Left lobe of liver (tissue), 2 donors: ENCODE measurements at regions not wholly inside any gene's neighbourhood (a gene's known extent, or its start where the extent isn't known, plus 50 kb on each side); places are given as distances from the start of the nearest gene placed in this dataset.
"Not testable (repeated sequence)": the region's sequence is repeated elsewhere in the genome, so short reads cannot be mapped to it uniquely, and the experiment has no call there.

Source experiments
- ATAC-seq: fragments of 200-7000 bp; cut with Tn5 transposase; one replicate; pipeline ENCODE4 v1.9.1; 2020; ENCODE audit warnings: mild to moderate bottlenecking, moderate library complexity
- DNase-seq: peaks from one replicate; pipeline ENCODE4 v3.0.0-alpha.2; 2020; ENCODE audit warnings: low spot score
- donor health status: DM: no; HTN: no; CAD: no; lungs with moderate emphysema.
- donor health status: DM: no; HTN: yes; CAD: no.

DNA sequence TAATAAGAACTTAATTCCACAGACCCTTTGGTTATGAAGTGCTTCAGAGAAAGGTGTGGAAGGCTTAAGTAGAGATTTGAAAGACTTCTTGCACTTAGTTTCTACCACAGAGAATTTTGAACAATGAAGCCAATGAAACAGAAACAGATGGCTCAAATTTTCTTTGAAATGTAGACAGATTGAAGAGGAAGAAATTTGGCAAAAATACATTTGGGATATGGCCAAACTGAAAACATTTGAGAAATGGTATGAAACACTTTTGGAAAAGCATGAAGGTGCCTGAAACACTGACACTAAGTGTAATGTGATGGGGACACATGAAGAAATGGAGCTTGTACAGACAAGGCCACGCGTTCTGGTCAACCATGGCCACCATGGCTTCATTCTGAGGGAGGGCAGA is 272.4 kb upstream of the EXOC2 start:
- ATAC-seq (no peak), DNase-seq (no peak)

DNA sequence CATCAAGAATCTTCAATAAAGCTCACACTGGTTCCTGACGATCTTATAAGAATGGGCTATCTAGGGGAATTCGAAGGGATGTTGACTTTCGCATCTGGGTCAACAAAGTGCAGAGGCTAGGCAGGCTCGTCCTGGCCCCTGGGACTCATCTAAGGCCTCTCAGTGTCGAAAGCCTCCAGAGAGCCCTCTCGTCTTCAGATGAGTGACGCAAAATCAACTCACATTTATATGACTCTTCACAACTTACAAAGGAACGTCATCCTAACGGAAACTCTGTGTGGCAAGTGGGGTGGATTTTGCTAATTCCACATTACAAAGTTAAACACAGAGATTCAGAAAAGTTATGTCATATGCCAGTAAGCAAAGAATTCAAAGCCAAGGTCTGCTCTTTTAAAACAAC is 270.5 kb upstream of the EXOC2 start:
- no peak for ATAC-seq
- DNase-seq = no peak

DNA sequence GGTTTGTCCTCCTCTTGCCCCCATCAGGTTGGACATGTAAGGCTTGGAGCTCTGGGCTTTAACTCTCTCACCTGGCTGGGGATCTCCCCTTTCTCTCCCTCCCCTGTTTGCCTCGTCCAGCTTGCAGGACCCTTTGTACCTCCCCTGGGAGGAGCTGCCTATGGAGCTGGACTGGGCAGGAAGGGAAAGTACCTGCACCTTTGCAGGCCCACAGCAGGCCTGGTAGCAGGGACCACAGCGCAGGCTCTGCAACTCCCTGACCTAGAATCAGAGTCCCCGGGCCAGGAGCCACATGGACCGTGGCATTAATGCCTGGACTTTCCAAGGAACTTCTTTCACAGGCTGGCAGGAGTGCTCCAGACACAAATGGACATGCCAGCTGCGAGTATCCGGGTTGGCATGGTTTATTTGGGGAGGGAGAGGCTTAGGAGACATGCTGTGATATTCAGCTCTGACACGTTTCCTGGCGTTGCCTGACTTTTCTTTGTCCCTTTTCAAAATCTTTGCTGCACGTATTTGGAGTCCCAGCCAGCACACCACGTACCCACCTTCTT is 268.5 kb upstream of the EXOC2 start:
- DNase-seq (no peak), ATAC-seq (no peak)

DNA sequence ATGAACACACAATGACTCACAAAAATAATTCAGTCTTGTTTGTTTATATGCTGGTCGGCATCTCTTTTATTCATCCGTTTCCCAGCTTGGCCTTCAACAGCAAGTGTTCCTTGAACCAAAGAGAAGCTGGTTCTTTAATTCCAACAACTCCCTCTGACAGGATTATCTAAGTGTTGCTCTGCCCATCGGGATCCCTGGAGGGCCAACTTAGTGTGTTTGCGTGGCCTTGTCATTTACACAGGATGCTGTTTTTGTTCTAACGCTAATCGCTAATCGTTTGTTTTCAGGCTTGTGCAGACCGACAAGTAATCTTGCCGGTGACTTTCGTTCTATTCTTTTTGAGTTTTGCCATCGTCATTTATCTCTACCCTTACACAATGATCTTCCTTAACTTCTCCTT is 267.4 kb upstream of the EXOC2 start:
- DNase-seq = no peak
- no peak for ATAC-seq

DNA sequence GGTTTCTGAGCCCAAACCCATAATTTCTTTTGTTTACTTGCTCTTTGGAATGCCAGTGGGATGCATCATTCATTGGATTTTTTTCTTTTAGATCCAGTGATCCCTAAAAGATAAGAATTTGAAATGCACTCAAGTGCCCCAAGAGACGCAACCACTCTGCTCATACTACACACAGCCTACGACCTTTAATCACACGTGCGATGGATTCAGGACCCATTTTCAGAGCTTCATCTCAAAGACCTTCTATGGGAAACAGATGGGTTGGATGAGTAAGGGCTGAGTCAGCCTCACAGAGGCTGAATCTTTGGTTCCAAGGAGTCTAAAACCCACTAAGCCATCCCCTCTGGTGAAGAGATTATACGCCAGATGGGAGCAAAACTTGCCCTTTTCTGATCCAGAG is 265.5 kb upstream of the EXOC2 start:
- ATAC-seq (no peak), DNase-seq (no peak)

DNA sequence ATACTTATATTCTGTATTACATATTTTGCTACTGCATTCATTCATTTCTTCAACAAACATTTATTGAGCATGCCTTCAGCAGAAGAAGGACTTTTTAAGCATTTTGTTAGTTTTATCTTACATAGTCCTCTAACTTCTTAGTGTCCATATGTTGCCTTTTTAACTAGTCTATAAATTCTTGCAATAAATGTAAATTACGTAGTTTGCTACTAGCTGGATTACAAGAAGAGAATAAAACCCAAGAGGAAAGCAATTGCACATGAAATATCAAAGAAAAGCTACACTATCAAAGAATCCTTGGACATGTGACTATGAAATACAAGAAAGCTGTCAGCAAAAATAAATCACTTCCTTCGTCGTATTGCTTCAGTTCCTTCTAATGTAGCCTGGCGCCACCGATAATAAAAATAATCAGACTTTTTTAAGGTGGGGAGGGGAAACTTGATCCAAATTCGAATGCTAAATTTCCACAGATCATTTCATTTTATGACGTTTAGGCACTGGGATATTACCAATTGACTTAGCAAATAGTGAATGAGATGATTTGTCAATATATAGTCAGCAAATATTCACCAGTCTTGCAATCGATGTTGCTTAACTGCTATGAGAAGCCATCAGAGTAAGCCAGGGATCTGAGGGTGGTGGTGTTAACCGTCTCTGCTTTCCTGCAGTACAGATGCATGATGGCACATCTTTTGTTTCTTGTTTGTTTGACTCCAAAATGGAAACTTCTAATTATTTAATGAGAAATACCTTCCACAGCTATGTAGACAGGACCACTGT is 258.7 kb upstream of the EXOC2 start:
- ATAC-seq (no peak), DNase-seq (no peak)

DNA sequence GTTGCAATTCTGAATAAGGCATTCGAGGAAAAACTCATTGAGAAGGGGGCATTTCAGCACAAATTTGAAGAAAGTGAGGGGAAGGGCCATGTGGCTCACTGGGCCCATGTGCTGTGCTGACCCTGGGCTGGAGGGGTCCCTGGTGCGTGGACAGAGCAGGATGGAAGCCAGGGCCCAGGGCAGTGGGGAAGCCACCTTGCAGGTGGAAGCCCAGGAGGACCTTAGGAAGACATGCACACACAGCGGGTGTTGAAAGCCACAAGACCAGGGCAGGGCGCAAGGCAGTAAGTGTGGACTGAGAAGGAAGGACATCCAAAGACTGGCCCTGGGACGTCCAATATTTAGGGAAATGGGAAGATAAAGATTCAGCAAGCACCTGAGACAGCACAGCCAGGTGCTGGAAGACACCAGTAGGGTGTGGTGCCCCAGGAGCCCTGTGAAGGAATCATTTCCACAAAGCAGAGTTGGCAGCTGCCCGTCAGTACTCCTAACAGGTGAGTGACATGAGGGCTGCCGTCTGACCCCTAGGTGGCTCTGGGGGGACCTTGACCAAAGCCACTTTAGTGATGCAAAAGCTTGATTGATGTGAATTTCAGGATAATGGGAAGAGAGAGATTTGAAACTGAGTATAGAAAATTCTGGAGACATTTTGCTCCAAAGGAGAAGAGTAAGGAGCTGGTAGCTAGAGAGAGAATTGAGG is 254.4 kb upstream of the EXOC2 start:
- DNase-seq (no peak), ATAC-seq (no peak)

DNA sequence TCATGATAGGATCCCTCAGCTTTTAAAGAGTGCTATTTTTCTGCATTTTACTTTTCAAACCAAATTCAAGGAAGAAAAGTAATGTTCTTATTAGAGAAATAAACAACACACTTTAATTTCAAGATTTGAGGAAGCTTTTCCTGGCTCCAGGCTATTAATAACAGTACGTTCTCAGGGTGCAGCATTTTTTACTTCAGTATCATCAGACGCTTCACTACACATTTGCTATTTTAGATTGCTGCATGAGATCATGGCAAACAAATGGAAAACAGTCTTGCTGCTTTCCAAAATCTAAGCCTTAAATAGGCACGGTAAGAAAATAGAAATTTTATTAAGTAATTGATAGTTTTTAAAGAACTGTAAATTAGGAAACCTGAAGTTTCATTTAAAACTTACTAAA is 253.6 kb upstream of the EXOC2 start:
- ATAC-seq (no peak), DNase-seq (no peak)

DNA sequence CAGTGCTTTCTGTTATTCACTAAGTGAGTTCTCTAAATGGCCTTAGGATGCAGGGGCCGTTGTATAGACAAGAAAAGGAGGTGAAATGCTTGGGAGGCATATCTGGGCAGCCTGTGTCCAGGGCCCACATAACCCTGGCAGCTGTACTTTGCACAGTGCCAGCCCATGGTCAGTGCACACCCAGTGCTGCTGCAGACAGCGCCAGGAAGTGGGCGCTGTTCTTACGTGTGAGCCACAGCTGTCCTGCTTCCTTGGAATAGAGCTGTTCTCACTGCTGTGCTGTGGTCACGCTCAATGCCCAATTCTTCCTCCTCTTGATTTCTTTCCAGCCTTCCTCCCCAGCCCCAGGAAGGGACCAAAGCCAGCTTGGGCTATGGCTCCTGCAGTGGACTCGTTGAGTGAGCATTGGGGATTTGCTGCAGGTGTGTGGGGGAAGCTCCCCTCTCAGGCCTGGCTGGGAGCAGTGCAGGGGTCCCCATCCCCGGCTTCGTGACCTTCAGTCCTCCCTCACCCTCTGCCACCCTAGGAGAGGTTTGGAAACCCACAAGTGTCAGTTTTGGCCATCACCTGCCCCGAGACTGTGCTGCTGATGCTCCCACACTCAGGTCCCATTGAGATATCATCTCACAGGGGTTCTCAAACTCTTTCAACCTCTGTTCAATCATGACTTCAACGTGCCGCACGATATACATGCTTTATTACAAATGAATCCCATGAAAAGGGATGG is 246.8 kb upstream of the EXOC2 start:
- ATAC-seq = no peak
- DNase-seq = no peak

DNA sequence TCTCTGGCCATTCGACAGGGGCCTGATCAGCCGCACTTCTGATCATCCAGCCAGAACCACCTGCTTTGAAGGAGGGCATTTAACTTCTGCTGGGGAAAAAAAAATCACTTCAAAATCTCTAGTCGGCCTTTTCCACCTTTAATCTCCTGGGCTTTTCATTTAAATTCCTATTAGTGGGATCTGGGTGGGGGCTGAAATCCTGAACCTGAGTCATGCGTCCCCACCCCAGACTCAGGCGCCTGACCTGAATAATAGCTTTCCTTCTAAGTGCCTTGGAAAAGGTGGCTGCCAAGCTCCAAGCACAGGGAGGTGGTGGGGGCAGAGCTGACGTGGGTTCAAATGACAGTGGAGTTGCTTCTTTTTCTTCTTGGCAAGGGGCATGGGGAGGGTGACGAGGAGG is 246.0 kb upstream of the EXOC2 start:
- ATAC-seq = no peak
- no peak for DNase-seq

DNA sequence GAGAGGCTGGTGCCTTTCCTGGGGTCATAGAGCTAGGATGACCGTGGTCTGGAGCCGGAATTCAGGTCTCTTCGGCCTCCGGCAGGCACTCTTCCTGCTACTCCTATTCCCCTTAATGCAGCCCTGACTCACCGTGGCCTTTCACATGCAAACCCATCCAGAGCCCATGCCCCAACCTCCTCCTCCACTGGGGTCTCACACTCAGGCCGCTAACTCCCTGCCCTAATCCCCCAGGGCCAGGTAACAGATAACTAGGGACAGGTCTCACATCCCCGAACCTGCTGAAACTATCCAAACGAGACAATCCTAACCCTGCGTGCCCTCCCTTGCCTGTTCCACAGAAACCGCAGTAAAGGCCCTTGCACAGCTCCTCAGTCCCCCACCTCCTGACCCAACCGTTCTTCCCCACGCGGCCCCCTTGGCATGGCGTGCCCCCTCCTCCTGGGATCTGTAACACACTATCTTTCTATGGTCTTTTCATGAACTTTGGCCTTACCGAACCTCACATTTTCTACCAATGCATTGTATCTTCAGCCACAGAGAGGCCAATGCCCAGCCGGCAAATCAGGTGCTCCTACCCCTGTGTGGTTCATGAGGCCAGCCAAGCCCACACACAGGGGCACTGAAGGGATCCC is 245.4 kb upstream of the EXOC2 start:
- ATAC-seq = no peak
- no peak for DNase-seq

DNA sequence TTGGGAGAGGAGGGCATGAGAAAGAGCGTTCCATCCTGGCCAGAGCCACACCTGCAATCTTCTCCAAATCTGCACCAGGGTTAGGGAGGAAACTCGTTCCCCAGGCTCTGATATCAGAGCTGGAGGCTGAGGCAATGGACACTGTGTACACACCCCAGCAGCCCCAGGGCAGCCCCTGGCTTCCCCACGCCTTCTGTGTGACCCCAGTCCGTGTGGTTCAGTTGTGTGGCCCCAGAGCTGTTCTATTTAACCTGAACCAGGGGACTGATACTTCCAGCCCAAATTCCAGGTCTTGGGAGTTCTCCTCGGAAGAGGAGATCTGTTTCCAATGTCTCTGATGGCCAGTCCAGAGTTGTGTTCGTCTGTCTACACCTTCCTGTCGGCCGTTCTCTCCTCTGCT is 242.6 kb upstream of the EXOC2 start:
- DNase-seq (no peak), ATAC-seq (no peak)

DNA sequence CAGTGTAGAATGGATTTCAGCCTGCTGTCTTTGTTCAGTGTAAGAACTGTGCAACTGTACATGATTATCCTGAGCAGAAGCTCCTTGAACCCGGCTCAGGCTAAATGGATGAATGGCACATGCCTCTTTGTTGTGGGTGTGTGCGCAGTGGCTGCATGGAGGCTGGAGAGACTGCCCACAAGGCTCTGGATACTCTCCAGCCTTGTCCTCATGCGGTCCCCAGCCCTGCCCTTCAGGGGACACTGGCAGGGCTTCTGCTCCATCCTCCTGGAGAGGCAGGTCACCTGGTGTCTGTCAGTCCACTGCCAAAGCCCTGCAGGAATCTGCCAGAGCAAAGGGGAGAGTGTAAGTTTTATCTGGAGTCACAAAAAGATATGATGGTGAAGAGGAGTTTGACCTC is 241.7 kb upstream of the EXOC2 start:
- DNase-seq = no peak
- no peak for ATAC-seq

DNA sequence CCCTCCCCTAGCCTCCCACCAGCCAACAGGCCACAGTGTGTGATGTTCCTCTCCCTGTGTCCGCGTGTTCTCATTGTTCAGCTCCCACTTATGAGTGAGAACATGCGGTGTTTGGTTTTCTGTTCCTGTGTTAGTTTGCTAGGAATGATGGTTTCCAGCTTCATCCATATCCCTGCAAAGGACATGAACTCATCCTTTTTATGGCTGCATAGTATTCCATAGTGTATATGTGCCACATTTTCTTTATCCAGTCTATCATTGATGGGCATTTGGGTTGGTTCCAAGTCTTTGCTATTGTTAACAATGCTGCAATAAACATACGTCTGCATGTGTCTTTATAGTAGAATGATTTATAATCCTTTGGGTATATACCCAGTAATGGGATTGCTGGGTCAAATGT is 239.0 kb upstream of the EXOC2 start:
- not testable (repeated sequence) for ATAC-seq, DNase-seq

DNA sequence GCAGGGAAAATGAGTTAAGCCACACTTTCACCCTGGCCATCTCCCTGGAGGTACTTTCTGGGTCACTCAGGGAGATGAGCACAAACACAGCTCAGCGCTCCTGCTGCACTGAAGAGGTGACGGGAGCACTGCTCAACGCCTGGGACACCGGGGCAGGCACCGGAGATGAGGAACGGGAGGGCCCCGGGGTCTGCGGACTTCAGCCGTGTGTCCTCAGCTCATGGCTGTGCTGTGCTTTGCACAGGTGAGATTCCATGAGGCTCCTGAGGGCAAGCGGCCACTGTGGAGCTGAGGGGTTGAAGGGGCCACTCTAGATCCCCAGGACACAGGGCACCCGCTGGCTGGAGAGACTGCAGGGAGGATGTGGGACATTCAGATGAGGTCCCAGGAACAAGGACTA is 234.2 kb upstream of the EXOC2 start:
- no peak for DNase-seq
- ATAC-seq = no peak

DNA sequence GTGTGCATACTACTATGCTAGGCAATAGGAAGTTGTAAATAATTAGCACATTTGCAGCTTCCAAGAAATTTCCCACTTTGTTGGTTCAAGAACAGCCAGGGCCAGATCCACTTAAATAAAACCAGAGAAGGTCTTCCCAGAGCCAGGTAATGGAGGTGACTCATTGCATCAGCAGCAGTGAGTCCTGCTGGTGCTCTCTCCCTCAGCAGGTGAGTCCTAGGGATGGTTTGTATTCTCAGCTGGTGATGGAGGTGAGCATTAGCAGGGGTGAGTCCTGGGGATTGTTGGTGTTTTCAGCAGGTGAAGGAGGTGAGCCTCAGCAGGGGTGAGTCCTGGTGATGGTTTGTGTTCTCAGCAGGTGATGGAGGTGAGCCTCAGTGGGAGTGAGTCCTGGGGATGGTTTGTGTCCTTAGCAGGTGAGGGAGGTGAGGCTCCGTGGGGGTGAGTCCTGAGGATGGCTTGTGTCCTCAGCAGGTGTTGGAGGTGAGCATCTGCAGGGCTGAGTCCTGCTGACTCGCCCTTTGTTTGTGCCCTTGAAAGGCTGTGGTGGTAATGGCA is 232.8 kb upstream of the EXOC2 start:
- ATAC-seq (no peak), DNase-seq (no peak)

DNA sequence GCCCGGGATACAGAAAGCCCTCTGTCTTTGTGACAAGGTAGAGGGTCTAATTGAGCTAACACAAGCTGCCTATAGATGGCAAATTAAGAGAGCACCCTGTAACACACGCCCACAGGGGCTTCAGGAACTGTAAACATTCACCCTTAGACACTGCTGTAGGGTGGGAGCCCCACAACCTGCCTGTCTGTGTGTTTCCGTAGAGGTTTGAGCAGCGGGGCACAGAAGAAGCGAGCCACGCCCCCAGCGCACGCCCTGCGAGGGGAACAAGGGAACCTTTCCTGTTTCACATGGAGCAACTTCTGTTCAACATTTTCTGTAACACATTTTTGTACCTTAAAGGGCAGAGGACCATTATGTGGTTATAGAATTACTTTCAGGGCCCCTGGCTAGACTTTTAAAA is 231.7 kb upstream of the EXOC2 start:
- ATAC-seq = no peak
- no peak for DNase-seq

DNA sequence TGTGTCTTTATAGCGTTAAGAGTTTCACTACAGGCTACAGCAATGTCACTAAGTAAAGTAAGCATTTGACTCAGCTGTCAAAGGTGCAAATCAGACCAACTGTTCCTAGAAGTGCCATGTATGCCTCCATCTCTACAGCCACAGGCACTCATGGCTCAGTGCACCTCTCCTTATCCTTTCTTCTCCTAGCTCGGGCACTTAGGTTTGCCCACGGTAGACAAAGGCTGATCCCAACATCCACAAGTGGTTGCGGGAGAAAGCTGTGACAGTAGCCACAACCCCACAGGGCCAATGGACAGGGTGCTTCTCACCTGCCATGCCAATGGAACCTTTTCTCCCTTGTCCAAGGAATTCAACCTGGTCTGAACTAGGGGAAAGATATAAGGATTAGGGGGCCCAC is 228.5 kb upstream of the EXOC2 start:
- ATAC-seq = no peak
- no peak for DNase-seq

DNA sequence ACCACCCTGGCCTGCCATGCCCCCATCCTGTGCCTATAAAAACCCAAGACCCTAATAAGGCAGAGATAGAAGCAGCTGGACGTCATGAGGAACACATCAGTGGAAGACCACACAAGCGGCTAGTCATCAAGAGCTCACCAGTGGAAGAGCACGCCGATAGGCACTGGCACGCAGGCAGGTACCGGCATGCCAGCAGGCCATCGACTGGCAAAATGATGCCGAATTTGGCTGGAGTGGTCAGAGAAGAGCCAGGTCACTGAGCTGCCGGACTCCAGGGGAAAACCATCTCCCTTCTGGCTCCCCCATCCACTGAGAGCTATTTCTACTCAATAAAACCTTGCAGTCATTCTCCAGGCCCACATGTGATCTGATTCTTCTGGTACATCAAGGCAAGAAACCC is 227.6 kb upstream of the EXOC2 start:
- ATAC-seq (no peak), DNase-seq (no peak)

DNA sequence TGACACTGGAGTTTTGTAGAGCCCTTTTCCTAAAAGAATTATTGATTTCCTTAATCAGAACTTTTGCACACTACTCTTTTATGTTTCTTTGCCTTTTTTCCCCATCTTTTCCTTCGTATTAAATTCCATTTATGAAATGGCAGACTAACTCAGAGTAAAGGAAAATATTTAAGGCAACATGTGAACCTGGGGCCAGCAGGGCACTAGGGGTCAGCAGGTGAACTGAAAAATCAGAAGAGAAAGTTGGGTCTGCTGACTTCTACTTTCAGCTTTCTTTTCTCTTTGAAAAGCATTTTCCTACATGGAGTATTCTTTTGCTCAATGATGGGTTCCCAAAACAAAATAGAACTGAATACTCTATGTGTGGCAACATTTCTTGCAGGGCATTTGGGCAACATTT is 226.6 kb upstream of the EXOC2 start:
- no peak for ATAC-seq
- DNase-seq = no peak

DNA sequence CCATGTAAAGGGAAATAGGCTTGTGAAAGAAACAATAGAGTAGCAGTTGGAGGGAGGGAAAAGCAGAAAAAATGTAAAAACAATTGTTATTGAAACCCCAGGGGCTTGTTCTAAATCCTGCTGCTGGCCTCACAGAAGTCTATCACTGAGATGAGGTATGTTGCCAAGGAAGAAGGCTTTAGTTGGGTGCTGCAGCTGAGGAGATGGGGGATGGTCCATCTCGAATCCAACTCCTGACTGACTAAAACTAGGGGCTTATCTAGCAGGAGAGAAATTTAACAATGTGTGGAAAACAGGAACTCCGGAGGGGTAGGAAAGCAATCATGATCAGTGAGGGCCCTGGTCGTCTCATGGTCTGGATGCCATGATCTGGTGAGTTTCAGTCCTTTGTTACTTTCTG is 225.0 kb upstream of the EXOC2 start:
- DNase-seq (no peak), ATAC-seq (no peak)
